LNCAP (cell line): ENCODE measurements at regions not wholly inside any gene's neighbourhood (a gene's known extent, or its start where the extent isn't known, plus 50 kb on each side); places are given as distances from the start of the nearest gene placed in this dataset.

Experiments
- TF ChIP-seq, protein P1 (sequence below): fragments of 450-650 bp; IDR thresholded peaks from 2 replicates; pipeline ENCODE4 v1.5.1; 2017; ENCODE audit warnings: mild to moderate bottlenecking

DNA sequence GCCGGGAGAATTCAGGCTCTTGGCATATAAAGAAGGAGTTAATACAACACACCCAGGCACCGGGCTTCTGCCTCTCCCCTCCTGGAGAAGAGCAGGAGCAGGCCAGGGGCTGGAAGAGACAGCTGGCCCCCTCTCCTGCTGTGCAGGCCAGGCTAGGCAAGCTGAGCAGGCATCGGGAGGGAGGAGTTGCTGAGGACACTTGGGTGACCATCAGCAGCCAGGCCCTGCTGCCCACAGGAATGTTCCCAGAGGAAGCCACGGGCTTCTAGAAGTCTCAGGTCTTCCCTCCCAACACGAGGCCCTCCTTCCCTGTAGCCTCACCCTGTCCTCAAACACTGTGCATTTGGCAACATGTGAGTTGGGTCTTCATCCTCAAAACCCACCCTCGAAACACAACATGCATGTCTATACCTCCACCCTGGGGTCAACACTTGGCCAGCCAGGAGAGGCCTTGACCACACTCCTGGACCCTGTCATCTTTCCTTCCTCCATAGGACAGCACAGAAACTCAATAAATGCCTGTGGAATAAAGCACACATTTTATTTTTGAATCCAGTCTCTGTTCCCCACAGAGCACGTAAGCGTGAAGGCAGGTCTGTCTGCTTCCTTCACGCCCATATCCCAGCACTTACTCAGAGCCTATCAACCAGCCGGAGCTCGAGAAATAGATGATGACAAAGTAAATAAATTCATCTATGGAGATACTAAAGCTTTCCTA lies 433.8 kb upstream of the ID2 start:
- TF ChIP-seq, protein P1, sequence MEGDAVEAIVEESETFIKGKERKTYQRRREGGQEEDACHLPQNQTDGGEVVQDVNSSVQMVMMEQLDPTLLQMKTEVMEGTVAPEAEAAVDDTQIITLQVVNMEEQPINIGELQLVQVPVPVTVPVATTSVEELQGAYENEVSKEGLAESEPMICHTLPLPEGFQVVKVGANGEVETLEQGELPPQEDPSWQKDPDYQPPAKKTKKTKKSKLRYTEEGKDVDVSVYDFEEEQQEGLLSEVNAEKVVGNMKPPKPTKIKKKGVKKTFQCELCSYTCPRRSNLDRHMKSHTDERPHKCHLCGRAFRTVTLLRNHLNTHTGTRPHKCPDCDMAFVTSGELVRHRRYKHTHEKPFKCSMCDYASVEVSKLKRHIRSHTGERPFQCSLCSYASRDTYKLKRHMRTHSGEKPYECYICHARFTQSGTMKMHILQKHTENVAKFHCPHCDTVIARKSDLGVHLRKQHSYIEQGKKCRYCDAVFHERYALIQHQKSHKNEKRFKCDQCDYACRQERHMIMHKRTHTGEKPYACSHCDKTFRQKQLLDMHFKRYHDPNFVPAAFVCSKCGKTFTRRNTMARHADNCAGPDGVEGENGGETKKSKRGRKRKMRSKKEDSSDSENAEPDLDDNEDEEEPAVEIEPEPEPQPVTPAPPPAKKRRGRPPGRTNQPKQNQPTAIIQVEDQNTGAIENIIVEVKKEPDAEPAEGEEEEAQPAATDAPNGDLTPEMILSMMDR: no peak

DNA sequence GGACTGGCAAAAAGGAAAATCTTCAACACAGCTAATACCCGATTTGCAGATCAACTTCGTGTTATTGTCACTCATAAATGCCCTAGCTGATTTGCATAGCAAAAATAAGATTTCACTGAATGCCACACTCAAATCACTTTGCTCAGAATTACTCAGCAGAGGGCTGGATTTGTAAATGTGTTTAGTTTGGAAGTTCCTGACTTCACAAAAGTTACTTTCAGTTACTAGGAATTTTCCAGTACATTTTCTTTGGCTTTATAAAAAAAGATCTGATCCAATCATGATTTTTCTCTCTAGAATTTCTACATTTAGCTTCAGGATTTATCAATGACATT lies 433.3 kb upstream of the ID2 start:
- TF ChIP-seq, protein P1: no peak

DNA sequence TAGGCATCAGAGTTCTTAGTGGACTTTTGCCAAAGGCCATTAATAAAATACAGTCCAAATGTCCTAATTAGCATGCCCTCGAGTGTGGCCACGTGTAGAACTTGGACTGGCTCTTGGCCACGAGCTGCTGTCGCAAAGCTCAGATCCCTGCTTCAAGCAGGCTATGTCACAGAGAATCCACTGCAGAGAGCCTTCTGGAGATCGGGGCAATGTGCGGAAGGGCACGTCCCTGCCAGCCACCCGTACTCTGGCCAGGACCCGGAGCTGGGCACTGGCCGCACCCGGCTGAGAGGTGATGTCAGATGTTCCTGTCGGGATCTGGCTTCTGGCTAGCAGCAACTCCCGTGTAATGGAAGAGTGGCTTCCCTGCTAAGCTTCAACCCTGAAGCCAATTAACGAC lies 432.7 kb upstream of the ID2 start:
- TF ChIP-seq, protein P1: no peak

DNA sequence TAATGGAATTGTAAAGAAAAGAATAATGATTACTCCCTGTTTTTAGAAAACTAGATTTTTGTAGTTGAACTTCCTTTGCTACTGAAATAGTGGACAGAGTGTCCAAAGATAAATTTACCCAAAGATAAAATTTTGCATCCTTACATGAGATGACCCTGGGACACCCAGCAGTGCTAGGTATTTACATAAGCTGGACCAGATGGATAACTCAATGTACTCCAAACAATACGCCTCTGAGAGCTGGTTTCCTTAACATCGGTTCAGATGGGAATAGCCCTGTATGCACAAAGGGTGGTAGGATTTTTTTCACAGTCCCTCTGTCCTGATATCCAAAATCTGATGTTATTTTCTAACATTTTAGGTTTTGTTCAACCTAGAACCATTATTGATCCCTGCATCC lies 432.1 kb upstream of the ID2 start:
- TF ChIP-seq, protein P1: no peak

DNA sequence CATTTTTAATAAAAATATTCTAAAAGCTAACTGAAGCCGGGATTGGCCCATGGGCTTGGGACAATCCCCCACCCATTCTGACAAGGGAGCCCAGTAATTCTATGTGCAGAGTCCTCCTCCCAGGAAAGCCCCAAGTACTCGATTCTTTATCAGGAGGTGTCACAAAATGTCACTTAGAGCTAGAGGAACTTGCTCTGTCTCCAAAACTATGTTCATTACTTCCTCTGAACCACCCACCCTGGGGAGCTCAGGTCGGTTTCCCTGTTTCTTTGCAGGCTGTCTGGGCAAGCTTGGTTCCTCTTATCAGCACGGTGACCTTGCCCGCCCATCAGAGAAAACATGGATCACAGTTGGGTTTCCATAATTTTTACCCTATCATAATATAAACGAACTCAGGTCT lies 430.6 kb upstream of the ID2 start:
- TF ChIP-seq, protein P1: no peak

DNA sequence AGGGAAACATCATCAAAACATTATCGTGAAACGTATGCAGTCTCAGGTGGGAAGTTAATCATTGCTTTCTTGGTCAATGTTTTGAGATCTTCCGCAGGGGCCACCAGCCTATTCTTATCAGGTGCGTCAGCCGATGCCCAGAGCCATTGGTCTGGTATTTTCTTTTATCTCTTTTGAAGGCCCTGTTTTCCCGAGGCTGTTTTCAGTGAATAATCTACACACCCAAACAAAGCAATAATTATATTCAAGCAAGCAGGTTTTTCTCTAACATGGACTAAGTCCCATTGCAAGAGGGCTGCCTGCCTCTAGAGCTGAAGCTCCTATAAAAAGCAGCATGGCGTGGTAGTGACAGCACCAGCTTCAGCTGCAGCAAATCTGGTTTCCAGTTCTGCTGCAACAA lies 430.0 kb upstream of the ID2 start:
- TF ChIP-seq, protein P1: no peak

DNA sequence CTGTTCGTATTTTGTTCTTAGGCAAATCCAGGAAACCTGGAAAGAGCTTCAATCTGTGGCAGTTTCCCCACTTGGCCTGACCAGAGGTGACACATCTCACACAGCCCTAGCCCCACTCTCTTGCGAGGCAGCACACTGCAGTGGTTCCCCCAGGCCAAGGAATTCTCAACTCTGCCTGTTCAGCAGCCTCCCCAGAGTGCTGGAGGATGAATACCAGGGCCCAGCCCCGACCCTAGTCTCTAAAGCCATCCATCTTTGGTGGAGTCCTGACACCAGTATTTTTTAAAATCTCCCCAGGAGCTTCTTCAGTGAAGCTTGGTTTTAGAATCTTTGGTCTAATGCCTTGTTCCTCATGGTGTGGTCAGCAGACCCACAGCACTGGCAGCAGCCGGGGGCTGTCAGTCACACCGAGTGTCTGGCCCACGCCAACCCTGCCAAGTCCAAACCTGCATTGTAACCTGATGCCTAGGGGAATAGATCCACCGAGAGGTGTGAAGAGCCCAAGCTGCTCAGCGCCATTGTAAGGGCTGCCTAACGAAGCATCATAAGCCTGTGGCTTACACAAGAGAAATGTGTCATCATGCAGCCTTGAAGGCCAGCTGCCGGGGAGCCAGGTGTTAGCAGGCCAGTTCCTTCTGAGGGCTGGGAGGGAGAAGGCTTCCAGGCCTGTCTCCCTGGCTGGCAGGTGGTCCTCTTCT lies 428.7 kb upstream of the ID2 start:
- TF ChIP-seq, protein P1: no peak
